ENCODE measurements at regions not wholly inside any gene's neighbourhood (a gene's known extent, or its start where the extent isn't known, plus 50 kb on each side); places are given as distances from the start of the nearest gene placed in this dataset.

GRCh38 chr18:51716277-51716676, 518.8 kb upstream of the MEX3C start:
- no peak overlapping the region for H3K4me3 ChIP-seq
- 88% methylated on average over 1 of the region's 1 CpG for WGBS
- TF ChIP-seq POLR2A (IDR thresholded peaks at IDR 0.05): no peak
- intact Hi-C loops (cut with DNase I): no loop called here
- H3K27ac ChIP-seq: no peak overlapping the region
- H3K36me3 ChIP-seq: no peaks in the 10 kb centered on the region
- no peaks in the 10 kb centered on the region for H3K4me1 ChIP-seq (replicated peaks)
- no peaks in the 10 kb centered on the region for H3K27me3 ChIP-seq (replicated peaks; ENCODE audit: insufficient read depth)
- DNase-seq (ENCODE audit: low spot score): no peak
- no peaks in the 10 kb centered on the region for H3K9me3 ChIP-seq

- 89% methylated on average over 1 of the region's 1 CpG for WGBS
- H3K9me3 ChIP-seq: no peaks in the 10 kb centered on the region
- no peak overlapping the region for H3K27ac ChIP-seq
- no peak overlapping the region for H3K4me3 ChIP-seq
- no peaks in the 10 kb centered on the region for H3K27me3 ChIP-seq (replicated peaks; ENCODE audit: insufficient read depth)
- TF ChIP-seq POLR2A (IDR thresholded peaks at IDR 0.05): no peak
- TF ChIP-seq CTCF (IDR thresholded peaks at IDR 0.05): no peak
- TF ChIP-seq POLR2AphosphoS5 (IDR thresholded peaks at IDR 0.05): no peak
- no peaks in the 10 kb centered on the region for H3K4me1 ChIP-seq (replicated peaks)
- intact Hi-C loops (cut with DNase I): no loop called here
- no peak for DNase-seq (ENCODE audit: low spot score)
- H3K36me3 ChIP-seq: no peaks in the 10 kb centered on the region
These were observed 523.9 kb upstream of the MEX3C start for GRCh38 chr18:51721388-51721787.

- Histone ChIP-seq H3K4me1 (replicated peaks) (no peaks in the 10 kb centered on the region), H3K9me3 (no peaks in the 10 kb centered on the region), H3K27me3 (replicated peaks; ENCODE audit: insufficient read depth) (no peaks in the 10 kb centered on the region), H3K27ac (no peak overlapping the region), H3K36me3 (no peaks in the 10 kb centered on the region), H3K4me3 (no peak overlapping the region)
- no peak for DNase-seq (ENCODE audit: low spot score)
- intact Hi-C loops (cut with DNase I): no loop called here
- no peak for TF ChIP-seq POLR2A (IDR thresholded peaks at IDR 0.05)
- TF ChIP-seq POLR2AphosphoS5 (IDR thresholded peaks at IDR 0.05): no peak
- TF ChIP-seq CTCF (IDR thresholded peaks at IDR 0.05): no peak
- WGBS: 45% methylated on average over 2 of the region's 2 CpGs
These were observed 524.5 kb upstream of the MEX3C start for GRCh38 chr18:51721996-51722395.

- no peak for DNase-seq (ENCODE audit: low spot score)
- WGBS: 53% methylated on average over 9 of the region's 9 CpGs
These were observed 527.6 kb upstream of the MEX3C start for GRCh38 chr18:51724790-51725721.

GRCh38 chr18:51726614-51727013, 529.1 kb upstream of the MEX3C start:
- TF ChIP-seq CTCF (IDR thresholded peaks at IDR 0.05): no peak
- TF ChIP-seq POLR2A (IDR thresholded peaks at IDR 0.05): no peak
- no peak for TF ChIP-seq POLR2AphosphoS5 (IDR thresholded peaks at IDR 0.05)
- H3K4me1 ChIP-seq (replicated peaks): no peaks in the 10 kb centered on the region
- 82% methylated on average over 2 of the region's 2 CpGs for WGBS
- intact Hi-C loops (cut with DNase I): no loop called here
- H3K4me3 ChIP-seq: no peak overlapping the region
- no peaks in the 10 kb centered on the region for H3K27me3 ChIP-seq (replicated peaks; ENCODE audit: insufficient read depth)
- no peaks in the 10 kb centered on the region for H3K36me3 ChIP-seq
- no peaks in the 10 kb centered on the region for H3K9me3 ChIP-seq
- no peak overlapping the region for H3K27ac ChIP-seq
- no peak for DNase-seq (ENCODE audit: low spot score)

More at GRCh38 chr18:51724790-51725721, 527.6 kb upstream of the MEX3C start:
- no peaks in the 10 kb centered on the region for H3K4me1 ChIP-seq (replicated peaks)
- TF ChIP-seq POLR2A (IDR thresholded peaks at IDR 0.05) (no peak), POLR2AphosphoS5 (IDR thresholded peaks at IDR 0.05) (no peak), CTCF (IDR thresholded peaks at IDR 0.05) (no peak)
- no peak overlapping the region for H3K4me3 ChIP-seq
- intact Hi-C loops (cut with DNase I): no loop called here
- no peaks in the 10 kb centered on the region for H3K36me3 ChIP-seq
- no peak overlapping the region for H3K27ac ChIP-seq
- no peaks in the 10 kb centered on the region for H3K9me3 ChIP-seq
- H3K27me3 ChIP-seq (replicated peaks; ENCODE audit: insufficient read depth): no peaks in the 10 kb centered on the region
